ENCODE measurements at regions not wholly inside any gene's neighbourhood (a gene's known extent, or its start where the extent isn't known, plus 50 kb on each side); places are given as distances from the start of the nearest gene placed in this dataset.

GRCh38 chr2:193583638-193584400 lies 1389.1 kb upstream of the TMEFF2 start:
- Histone ChIP-seq H3K9me3 (ENCODE audit: low read length) (no peaks in the 10 kb centered on the region; the same call in 1 of the 2 replicates), H3K27me3 (ENCODE audit: control insufficient read depth in 1 of 2, insufficient read depth in 2 of 2, low read length in 2 of 2) (no peaks in the 10 kb centered on the region), H2AFZ (ENCODE audit: low read length) (no peak overlapping the region), H3K79me2 (ENCODE audit: insufficient read depth, low read length) (no peaks in the 10 kb centered on the region), H3K9ac (ENCODE audit: insufficient read depth, low read depth, low read length) (no peak overlapping the region), H3K4me3 (replicated peaks in 1 of 3; ENCODE audit: insufficient read depth in 1 of 3, low read depth in 2 of 3, low read length in 3 of 3) (no peak overlapping the region), H3K27ac (ENCODE audit: extremely low read length, insufficient read depth, low read length) (no peak overlapping the region), H3K36me3 (replicated peaks in 1 of 2; ENCODE audit: control insufficient read depth in 1 of 2, insufficient read depth in 2 of 2, low read length in 2 of 2) (no peaks in the 10 kb centered on the region), H3K4me2 (ENCODE audit: low read depth, low read length) (no peak overlapping the region), H4K20me1 (ENCODE audit: insufficient read depth, low read length) (no peaks in the 10 kb centered on the region), H3K4me1 (ENCODE audit: insufficient read depth, low read length) (peaks cover 14% of the 10 kb centered on the region; the same call in 1 of the 2 replicates)
- intact Hi-C loops (cut with micrococcal nuclease; ENCODE audit: unreplicated experiment) = loop anchor here (1.0 to 10.0 kb wide), 6 partner anchors 237 to 1392 kb away; partner anchors contain the start of gene TMEFF2
- in situ Hi-C loops (cut with HindIII; ENCODE audit: extremely low pct_ligation_motif_present, low pct_unique_long_range_greater_than_20kb) = loop anchor here (25.0 kb wide), 1 partner anchor 822 kb away; no protein-coding TSS in a partner anchor
- ChIA-PET POLR2A (interaction anchor here (1.6 kb wide), 1 partner anchor 155 kb away, joined by 5 read pairs; no protein-coding TSS in a partner anchor), CTCF (ENCODE audit: low intra/inter-chr PET ratio, low total read pairs) (interaction anchor here (1.6 to 1.7 kb wide), 2 partner anchors 343 to 834 kb away, joined by 5 to 7 read pairs; no protein-coding TSS in a partner anchor)
- BruUV-seq (replicated peaks) = no TSS peak
- DNase-seq (ENCODE audit: low spot score) (peak; percentile 30), ATAC-seq (peak; percentile 95), FAIRE-seq (peak; percentile 71)
- 40% methylated on average over 9 of the region's 9 CpGs for WGBS (ENCODE audit: low lambda C conversion rate)
- peak; percentile 19; the same call in 1 of the 2 replicates for TF ChIP-seq MYPOP (CRISPR knock-in tag; IDR thresholded peaks at IDR 0.05)
- TF ChIP-seq SP140L (CRISPR knock-in tag; IDR thresholded peaks at IDR 0.05; ENCODE audit: borderline replicate concordance) = 0 out of 2 replicates have a peak, but pooled peaks have one; percentile 42
- no peak for TF ChIP-seq NR2F2 (IDR thresholded peaks at IDR 0.05; ENCODE audit: borderline replicate concordance, low read depth)
- TF ChIP-seq ZNF138 (CRISPR knock-in tag; IDR thresholded peaks at IDR 0.05; ENCODE audit: low read depth) = no peak
- TF ChIP-seq ZNF350 (CRISPR knock-in tag; IDR thresholded peaks at IDR 0.05; ENCODE audit: borderline replicate concordance, low read depth) = no peak
- no peak for TF ChIP-seq ZHX2 (IDR thresholded peaks at IDR 0.05; ENCODE audit: low read depth)
- TF ChIP-seq ZHX2 (CRISPR knock-in tag; IDR thresholded peaks at IDR 0.05; ENCODE audit: borderline replicate concordance) = no peak
- peak; percentile 85 for TF ChIP-seq CTCF (CRISPR knock-in tag; IDR thresholded peaks at IDR 0.05)
- TF ChIP-seq GRHL1 (CRISPR knock-in tag; conservative IDR thresholded peaks at IDR 0.05) = no peak
- no peak for TF ChIP-seq ZBTB1 (CRISPR knock-in tag; IDR thresholded peaks at IDR 0.05; ENCODE audit: borderline replicate concordance)
- no peak for TF ChIP-seq ZMAT5 (CRISPR knock-in tag; IDR thresholded peaks at IDR 0.05; ENCODE audit: borderline replicate concordance, low read depth)
